Transverse colon (tissue), 4 donors: ENCODE measurements at regions not wholly inside any gene's neighbourhood (a gene's known extent, or its start where the extent isn't known, plus 50 kb on each side); places are given as distances from the start of the nearest gene placed in this dataset.

Source experiments
- DNase-seq: peaks from one replicate; pipeline ENCODE4 v3.0.0-alpha.2; 2019
- H3K27ac ChIP-seq, 4 donors: fragments of 200-600 bp; sonication (generic); 2 replicates each; pipeline ENCODE4 v1.5.1; 2016 to 2018; ENCODE audit warnings: inconsistent platforms in 4 of 4
- H3K27me3 ChIP-seq: fragments of 200-600 bp; sonication (generic); 2 replicates; pipeline ENCODE4 v1.5.1; 2017; ENCODE audit warnings: inconsistent platforms
- H3K36me3 ChIP-seq, 4 donors: fragments of 200-600 bp; sonication (generic); 2 replicates each; pipeline ENCODE4 v1.5.1; 2017 to 2019; ENCODE audit warnings: inconsistent platforms in 4 of 4
- H3K4me1 ChIP-seq, 4 donors: fragments of 200-600 bp; sonication (generic); 2 replicates each; pipeline ENCODE4 v1.5.1; 2017 to 2020; ENCODE audit warnings: inconsistent platforms in 4 of 4
- H3K4me3 ChIP-seq, 4 donors: fragments of 200-600 bp; sonication (generic); 1 replicate in 1 of 4; 2 replicates in 3 of 4; pipeline versions ENCODE4 v1.5.1 to v1.6.1; 2017 to 2019; ENCODE audit warnings: inconsistent platforms in 4 of 4
- H3K9me3 ChIP-seq, 2 donors: fragments of 200-600 bp; sonication (generic); 2 replicates each; pipeline ENCODE4 v1.5.1; 2017 to 2019; ENCODE audit warnings: inconsistent platforms in 2 of 2
- EP300 ChIP-seq: sonication (generic); formaldehyde crosslinking; IDR thresholded peaks from one replicate; pipeline ENCODE4 v1.6.1; 2017; ENCODE audit warnings: antibody characterized with exemption, low read depth
- POLR2A ChIP-seq: fragments of 450-650 bp; IDR thresholded peaks from one replicate; pipeline ENCODE4 v1.6.1; 2016; ENCODE audit warnings: antibody characterized with exemption, mild to moderate bottlenecking, moderate library complexity
- POLR2AphosphoS5 ChIP-seq, 3 donors: sonication (generic); formaldehyde crosslinking; IDR thresholded peaks; one replicate each; pipeline ENCODE4 v1.6.1; 2016; ENCODE audit warnings: antibody characterized with exemption in 3 of 3
- WGBS, 2 donors: methylation state at CpG; one replicate each; pipeline ENCODE4 v1.1.5; 2018; ENCODE audit warnings: low coverage in 1 of 2; 5-methylcytosine and 5-hydroxymethylcytosine counted together
- in situ Hi-C, 4 donors: fragments of 200-750 bp; cut with MboI; loops; one replicate each; pipeline versions ENCODE4 v1.15.0 to v1.15.1; 2017; ENCODE audit warnings: low sequenced_read_pairs in 3 of 4, low pct_ligation_motif_present in 1 of 4, low pct_unique_long_range_greater_than_20kb in 1 of 4
- intact Hi-C: fragments of 100-400 bp; cut with DNase I; formaldehyde crosslinking; loops from one replicate; pipeline ENCODE4 v1.15.1; 2023; ENCODE audit warnings: low total_unique reads
- TF ChIP-seq, protein P1 (sequence below), 5 experiments: fragments of 200-600 bp in 3 of 5; fragments of 450-650 bp in 2 of 5; sonication (generic) in 3 of 5; IDR thresholded peaks; 1 replicate in 2 of 5; 2 replicates in 3 of 5; pipeline ENCODE4 v1.5.1; 2016 to 2017; ENCODE audit warnings: antibody characterized with exemption in 5 of 5, inconsistent platforms in 3 of 5, mild to moderate bottlenecking in 2 of 5, moderate library complexity in 1 of 5

DNA sequence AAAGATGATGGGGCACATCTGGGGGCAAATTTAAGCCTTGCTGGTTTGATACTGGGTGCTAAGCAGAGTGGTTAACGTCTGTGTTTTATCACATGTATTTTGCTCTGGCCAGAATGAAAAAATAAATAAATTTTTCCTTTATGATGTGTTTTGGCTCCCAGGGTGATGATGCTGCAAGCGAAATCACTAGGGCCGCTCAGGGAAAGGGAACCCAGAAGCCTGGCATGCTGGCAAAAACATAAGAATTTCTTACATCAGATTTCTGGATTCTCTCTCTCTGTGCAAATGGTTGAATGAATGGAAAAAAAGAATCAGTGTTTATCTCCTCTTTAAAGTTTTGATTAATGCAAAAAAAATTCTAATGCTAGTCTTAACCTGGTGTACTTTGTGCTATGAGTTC, 1975.2 kb upstream of the C9orf72 start:
- intact Hi-C loops, result no loop called here
- no peaks in the 10 kb centered on the region for H3K4me1 ChIP-seq
- in situ Hi-C loops, result no loop called here
- TF ChIP-seq, protein P1, sequence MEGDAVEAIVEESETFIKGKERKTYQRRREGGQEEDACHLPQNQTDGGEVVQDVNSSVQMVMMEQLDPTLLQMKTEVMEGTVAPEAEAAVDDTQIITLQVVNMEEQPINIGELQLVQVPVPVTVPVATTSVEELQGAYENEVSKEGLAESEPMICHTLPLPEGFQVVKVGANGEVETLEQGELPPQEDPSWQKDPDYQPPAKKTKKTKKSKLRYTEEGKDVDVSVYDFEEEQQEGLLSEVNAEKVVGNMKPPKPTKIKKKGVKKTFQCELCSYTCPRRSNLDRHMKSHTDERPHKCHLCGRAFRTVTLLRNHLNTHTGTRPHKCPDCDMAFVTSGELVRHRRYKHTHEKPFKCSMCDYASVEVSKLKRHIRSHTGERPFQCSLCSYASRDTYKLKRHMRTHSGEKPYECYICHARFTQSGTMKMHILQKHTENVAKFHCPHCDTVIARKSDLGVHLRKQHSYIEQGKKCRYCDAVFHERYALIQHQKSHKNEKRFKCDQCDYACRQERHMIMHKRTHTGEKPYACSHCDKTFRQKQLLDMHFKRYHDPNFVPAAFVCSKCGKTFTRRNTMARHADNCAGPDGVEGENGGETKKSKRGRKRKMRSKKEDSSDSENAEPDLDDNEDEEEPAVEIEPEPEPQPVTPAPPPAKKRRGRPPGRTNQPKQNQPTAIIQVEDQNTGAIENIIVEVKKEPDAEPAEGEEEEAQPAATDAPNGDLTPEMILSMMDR (IDR thresholded peaks at IDR 0.05), result no peak
- TF ChIP-seq POLR2AphosphoS5 (IDR thresholded peaks at IDR 0.05), result no peak
- TF ChIP-seq EP300, result no peak
- H3K4me3 ChIP-seq, result no peak overlapping the region
- DNase-seq, result no peak
- no peak overlapping the region for H3K27ac ChIP-seq
- no peaks in the 10 kb centered on the region for H3K27me3 ChIP-seq
- no peaks in the 10 kb centered on the region for H3K9me3 ChIP-seq
- 45 to 77% methylated on average over 3 of the region's 3 CpGs for WGBS, 2 donors
- no peaks in the 10 kb centered on the region for H3K36me3 ChIP-seq

DNA sequence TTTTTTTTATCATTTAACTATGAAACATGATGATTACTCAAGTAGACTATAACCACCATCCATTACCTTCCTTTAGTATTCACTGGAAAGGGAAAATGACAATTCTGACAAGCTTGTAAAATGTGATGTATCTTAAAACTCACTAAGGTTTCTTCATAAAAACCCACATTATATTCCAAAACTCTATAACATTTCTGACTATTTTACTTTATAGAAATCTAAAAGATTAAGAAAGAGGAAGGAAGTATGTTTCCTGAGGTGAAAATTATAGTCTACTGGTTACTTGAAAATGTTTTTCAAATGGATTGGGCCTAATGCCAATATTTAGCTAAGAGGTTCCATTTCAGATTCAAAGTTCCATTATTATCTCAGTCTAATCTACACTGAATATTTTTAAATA, 1982.2 kb upstream of the C9orf72 start:
- no peaks in the 10 kb centered on the region for H3K4me1 ChIP-seq
- no peaks in the 10 kb centered on the region for H3K9me3 ChIP-seq
- TF ChIP-seq POLR2AphosphoS5 (IDR thresholded peaks at IDR 0.05), result no peak
- no peak overlapping the region for H3K4me3 ChIP-seq
- DNase-seq, result no peak
- no peaks in the 10 kb centered on the region for H3K36me3 ChIP-seq
- intact Hi-C loops (no loop called here), in situ Hi-C loops (no loop called here)
- no peak overlapping the region for H3K27ac ChIP-seq
- H3K27me3 ChIP-seq, result no peaks in the 10 kb centered on the region

DNA sequence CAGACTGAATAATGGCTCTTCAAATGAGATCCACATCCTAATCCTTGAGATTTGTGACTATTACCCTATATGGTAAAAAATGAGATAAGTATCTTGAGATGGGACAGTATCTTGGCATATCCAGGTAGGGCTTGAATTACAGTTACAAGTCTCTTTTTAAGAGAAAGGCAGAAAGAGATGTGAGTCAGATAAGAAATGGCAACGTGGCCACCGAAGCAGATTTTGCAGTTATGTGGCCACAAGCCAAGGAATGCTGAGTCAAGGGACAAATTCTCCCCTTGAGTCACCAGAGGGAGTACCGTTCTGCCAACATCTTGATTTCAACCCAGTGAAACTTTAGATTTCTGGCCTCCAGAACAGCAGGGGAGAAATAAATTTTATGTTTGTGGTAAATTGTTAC, 1983.0 kb upstream of the C9orf72 start:
- no peak for DNase-seq
- TF ChIP-seq, protein P1 (IDR thresholded peaks at IDR 0.05), result no peak
- TF ChIP-seq POLR2A, result no peak
- TF ChIP-seq EP300, result no peak
- no peak for TF ChIP-seq POLR2AphosphoS5 (IDR thresholded peaks at IDR 0.05)
- WGBS, 2 donors, result 51% methylated on average over 3 of the region's 3 CpGs; no CpG with 5 or more reads in 1 of the 2 donors
- Histone ChIP-seq H3K9me3 (no peaks in the 10 kb centered on the region), H3K27ac (no peak overlapping the region), H3K27me3 (no peaks in the 10 kb centered on the region), H3K36me3 (no peaks in the 10 kb centered on the region), H3K4me1 (no peaks in the 10 kb centered on the region), H3K4me3 (no peak overlapping the region)
- in situ Hi-C loops, result no loop called here
- intact Hi-C loops, result no loop called here

DNA sequence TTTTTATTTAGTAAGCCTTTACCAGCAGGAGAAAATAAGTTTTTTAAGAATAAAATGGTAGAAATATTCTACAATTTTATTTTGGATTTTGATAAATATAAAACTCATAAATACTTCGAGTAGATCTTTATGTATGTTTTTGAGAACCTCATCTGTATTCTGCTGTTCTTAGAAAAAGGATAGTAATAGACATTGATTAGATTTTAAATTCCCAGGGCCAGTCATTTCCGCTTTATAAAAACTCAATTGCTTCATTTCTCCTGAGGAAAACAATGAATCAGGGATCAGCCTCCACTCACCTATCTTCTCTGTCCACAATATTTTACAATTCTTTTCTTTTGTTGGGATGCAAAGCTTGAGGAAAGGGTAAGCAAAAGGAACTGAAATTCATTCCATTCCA, 1983.5 kb upstream of the C9orf72 start:
- H3K4me3 ChIP-seq, result no peak overlapping the region
- H3K9me3 ChIP-seq, result no peaks in the 10 kb centered on the region
- intact Hi-C loops (no loop called here), in situ Hi-C loops (no loop called here)
- DNase-seq, result no peak
- H3K4me1 ChIP-seq, result no peaks in the 10 kb centered on the region
- H3K27ac ChIP-seq, result no peak overlapping the region
- WGBS, 2 donors, result 72 to 75% methylated on average over 2 of the region's 2 CpGs
- H3K36me3 ChIP-seq, result no peaks in the 10 kb centered on the region
- no peak for TF ChIP-seq EP300
- TF ChIP-seq, protein P1 (IDR thresholded peaks at IDR 0.05), result no peak
- TF ChIP-seq POLR2AphosphoS5 (IDR thresholded peaks at IDR 0.05), result no peak
- TF ChIP-seq POLR2A, result no peak
- no peaks in the 10 kb centered on the region for H3K27me3 ChIP-seq

DNA sequence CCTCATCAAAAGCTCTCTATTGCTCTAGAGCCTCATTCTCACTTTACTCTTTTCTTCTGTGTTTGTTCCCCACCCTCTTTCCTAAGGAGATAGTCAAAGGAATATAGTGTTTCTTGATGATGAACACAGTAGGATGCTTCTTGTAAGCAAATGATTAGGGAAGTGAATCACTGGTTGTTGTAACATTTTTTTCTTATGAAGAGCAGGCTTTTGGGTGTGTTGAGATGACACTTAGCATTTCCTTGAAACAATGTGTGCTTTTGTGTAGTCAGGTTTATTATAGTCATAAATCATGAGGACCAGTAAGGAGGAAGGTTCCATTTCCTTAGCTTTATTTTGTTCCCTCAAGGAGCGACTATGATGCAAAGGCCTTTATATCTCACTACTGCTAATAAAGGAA, 1991.3 kb upstream of the C9orf72 start:
- Histone ChIP-seq H3K4me3 (no peak overlapping the region), H3K36me3 (no peaks in the 10 kb centered on the region), H3K27me3 (no peaks in the 10 kb centered on the region), H3K4me1 (no peaks in the 10 kb centered on the region), H3K27ac (no peak overlapping the region), H3K9me3 (no peaks in the 10 kb centered on the region)
- DNase-seq, result no peak
- intact Hi-C loops (no loop called here), in situ Hi-C loops (no loop called here)
- WGBS, 2 donors, result 20 to 21% methylated on average over 1 of the region's 1 CpG
- TF ChIP-seq POLR2AphosphoS5 (IDR thresholded peaks at IDR 0.05) (no peak), EP300 (no peak), POLR2A (no peak)
- TF ChIP-seq, protein P1 (IDR thresholded peaks at IDR 0.05), result no peak
